K562 (cell line): ENCODE measurements at regions not wholly inside any gene's neighbourhood (a gene's known extent, or its start where the extent isn't known, plus 50 kb on each side); places are given as distances from the start of the nearest gene placed in this dataset.

ENCODE experiments used
- ATAC-seq: fragments of 200-7000 bp; cut with Tn5 transposase; 3 replicates; pipeline ENCODE4 v1.9.1; 2020; ENCODE audit warnings: moderate library complexity
- BruUV-seq: library from RNA; stranded (reverse); fragments of 400-500 nt; replicated peaks from 2 replicates; lab custom pipeline; 2021; lab: Mats Ljungman, UMichigan
- CTCF ChIA-PET: fragments of 300-600 bp; formaldehyde crosslinking; extraction: SDS; loops from one replicate; lab custom pipeline; 2021; ENCODE audit warnings: low intra/inter-chr PET ratio; lab: Yijun Ruan, JAX
- POLR2A ChIA-PET: fragments of 300-600, 350-650 bp; sonication (Branson Sonifier 250); formaldehyde crosslinking; extraction: SDS; loops from one replicate; lab custom pipeline; 2021; ENCODE audit warnings: antibody characterized with exemption, inconsistent platforms; lab: Yijun Ruan, JAX
- DNase-seq, 4 experiments: peaks; one replicate each; pipeline versions ENCODE4 v3.0.0 to v3.0.0-alpha.2; 2011 to 2018; ENCODE audit warnings: low spot score in 3 of 4, mixed read lengths in 3 of 4; ENCODE audit errors: extremely low read depth in 1 of 4
- FAIRE-seq: peaks from 2 replicates; lab custom pipeline; 2011; peaks lifted over from hg19 to GRCh38; lab: Jason Lieb, UNC
- H2AFZ ChIP-seq: 2 replicates; pipeline ENCODE4 v1.6.0; 2011; ENCODE audit warnings: low read depth, low read length, control low read depth, inconsistent platforms
- H3K27ac ChIP-seq: fragments of 200-600 bp; 3 replicates; pipeline ENCODE4 v1.8.0; 2011; ENCODE audit warnings: low read depth, mild to moderate bottlenecking, control low read depth, inconsistent platforms, low read length, moderate library complexity, mixed read lengths; ENCODE audit errors: extremely low read depth
- H3K27me3 ChIP-seq, 2 experiments: fragments of 300-600 bp in 1 of 2; 2 replicates in 1 of 2; 3 replicates in 1 of 2; pipeline versions ENCODE4 v1.6.0 to v1.8.0; 2011; ENCODE audit warnings: inconsistent platforms in 2 of 2, low read length in 2 of 2, mild to moderate bottlenecking in 1 of 2, mixed read lengths in 1 of 2, moderate library complexity in 1 of 2; ENCODE audit not compliant: control insufficient read depth in 2 of 2, insufficient read depth in 2 of 2
- H3K36me3 ChIP-seq: fragments of 300-600 bp; 3 replicates; pipeline ENCODE4 v1.8.0; 2011; ENCODE audit warnings: mild to moderate bottlenecking, low read length, inconsistent platforms; ENCODE audit not compliant: control insufficient read depth, insufficient read depth
- H3K4me1 ChIP-seq, 2 experiments: fragments of 200-600 bp in 1 of 2; replicated peaks in 1 of 2; 2 replicates in 1 of 2; 3 replicates in 1 of 2; pipeline versions ENCODE4 v1.5.1 to v1.8.0; 2011; ENCODE audit warnings: inconsistent platforms in 2 of 2, low read length in 2 of 2, mild to moderate bottlenecking in 1 of 2, mixed read lengths in 1 of 2, moderate library complexity in 1 of 2; ENCODE audit not compliant: control insufficient read depth in 2 of 2, insufficient read depth in 2 of 2
- H3K4me2 ChIP-seq: 2 replicates; pipeline ENCODE4 v1.6.1; 2011; ENCODE audit warnings: low read length, control low read depth, inconsistent platforms, mixed read lengths; ENCODE audit not compliant: insufficient read depth
- H3K4me3 ChIP-seq: fragments of 200-600 bp; sonication (generic), shearing (Covaris generic); 2 replicates; pipeline ENCODE4 v1.5.1; 2016; ENCODE audit warnings: control low read depth, inconsistent platforms
- H3K79me2 ChIP-seq: fragments of 200-600 bp; 3 replicates; pipeline ENCODE4 v1.8.0; 2011; ENCODE audit warnings: low read length, inconsistent platforms; ENCODE audit not compliant: control insufficient read depth, insufficient read depth
- H3K9ac ChIP-seq, 2 experiments: 2 replicates each; pipeline versions ENCODE4 v1.6.0 to v1.6.1; 2011; ENCODE audit warnings: low read depth in 2 of 2, low read length in 2 of 2, control low read depth in 1 of 2, inconsistent platforms in 1 of 2, mild to moderate bottlenecking in 1 of 2, mixed read lengths in 1 of 2; ENCODE audit not compliant: insufficient read depth in 1 of 2
- H3K9me1 ChIP-seq: one replicate; pipeline ENCODE4 v1.6.0; 2011; ENCODE audit warnings: inconsistent platforms, mild to moderate bottlenecking, low read length, moderate library complexity; ENCODE audit not compliant: control insufficient read depth, insufficient read depth
- H3K9me3 ChIP-seq: replicated peaks from 2 replicates; pipeline ENCODE4 v1.5.1; 2011; ENCODE audit warnings: low read depth, low read length, inconsistent platforms; ENCODE audit not compliant: control insufficient read depth, insufficient read depth
- H4K20me1 ChIP-seq: replicated peaks from 2 replicates; pipeline ENCODE4 v1.6.1; 2011; ENCODE audit warnings: low read length, inconsistent platforms, mixed read lengths; ENCODE audit not compliant: control insufficient read depth, insufficient read depth
- BCL6 ChIP-seq: fragments of 250-450 bp; sonication (Bioruptor Pico); IDR thresholded peaks from 2 replicates; pipeline ENCODE4 v1.4.0; 2020
- E4F1 ChIP-seq: fragments of 250-450 bp; sonication (Bioruptor Pico); IDR thresholded peaks from 2 replicates; pipeline ENCODE4 v1.5.0; 2021; ENCODE audit warnings: mild to moderate bottlenecking, borderline replicate concordance
- EP300 ChIP-seq: IDR thresholded peaks from 2 replicates; pipeline ENCODE4 v1.6.1; 2012; ENCODE audit warnings: low read length, improper control_type of control experiment
- KAT2B ChIP-seq: IDR thresholded peaks from one replicate; pipeline ENCODE4 v1.6.1; 2012; ENCODE audit warnings: low read depth, mild to moderate bottlenecking, control low read depth, inconsistent platforms, low read length, moderate library complexity
- POLR2H ChIP-seq: IDR thresholded peaks from 2 replicates; pipeline ENCODE4 v1.6.1; 2016; ENCODE audit warnings: missing genetic modification characterization, low read depth, mild to moderate bottlenecking, control low read depth, missing compliant biosample characterization, moderate library complexity
- SOX6 ChIP-seq: fragments of 450-650 bp; IDR thresholded peaks from 2 replicates; pipeline ENCODE4 v1.6.1; 2014; ENCODE audit warnings: mild to moderate bottlenecking
- YY1 ChIP-seq, 3 experiments: IDR thresholded peaks; 2 replicates each; pipeline ENCODE4 v1.6.1; 2011; ENCODE audit warnings: low read length in 2 of 3, mild to moderate bottlenecking in 2 of 3, moderate library complexity in 2 of 3, borderline replicate concordance in 1 of 3, control low read depth in 1 of 3, low read depth in 1 of 3; ENCODE audit not compliant: insufficient read depth in 3 of 3, insufficient replicate concordance in 2 of 3, control insufficient read depth in 1 of 3, insufficient read length in 1 of 3; ENCODE audit errors: extremely low read depth in 1 of 3
- WGBS: fragments of 100-300 bp; shearing (Covaris generic); methylation state at CpG from one replicate; pipeline ENCODE4 v1.1.6; 2016; ENCODE audit warnings: low coverage, mixed read lengths; ENCODE audit not compliant: insufficient coverage; ENCODE audit errors: missing lambda C conversion rate; 5-methylcytosine and 5-hydroxymethylcytosine counted together
- in situ Hi-C: fragments of 300-500 bp; cut with MboI; formaldehyde crosslinking; loops from 4 replicates; pipeline ENCODE4 v1.15.0; 2018; ENCODE audit warnings: inconsistent platforms, mixed read lengths
- intact Hi-C: fragments of 100-400 bp; cut with micrococcal nuclease; formaldehyde crosslinking; loops from 2 replicates; pipeline ENCODE4 v1.14.2; 2022

- no peak for TF ChIP-seq E4F1 (CRISPR knock-in tag)
- TF ChIP-seq EP300: no peak
Measured at GRCh38 chr1:4557949-4558348, 96.5 kb upstream of the AJAP1 start (continued).

GRCh38 chr1:4561205-4561604, 93.2 kb upstream of the AJAP1 start:
- intact Hi-C loops (no loop called here), in situ Hi-C loops (no loop called here)
- Histone ChIP-seq H2AFZ (no peak overlapping the region), H3K4me1 (no peaks in the 10 kb centered on the region)
- POLR2A ChIA-PET: no interaction called here
- WGBS: under 1% methylated on average over 10 of the region's 10 CpGs
- no peak for TF ChIP-seq YY1 (IDR thresholded peaks at IDR 0.05; ENCODE audit: borderline replicate concordance in 1 of 3, control insufficient read depth in 1 of 3, extremely low read depth in 1 of 3, insufficient read depth in 3 of 3, insufficient read length in 1 of 3, insufficient replicate concordance in 2 of 3, low read depth in 1 of 3, low read length in 2 of 3)
- TF ChIP-seq BCL6 (CRISPR knock-in tag): no peak
- no peak for TF ChIP-seq SOX6
- TF ChIP-seq POLR2H (tag): no peak
- no peak for TF ChIP-seq KAT2B
- TF ChIP-seq, all 486 proteins: peak for 0
- no peaks in the 10 kb centered on the region for H3K9me3 ChIP-seq
- H3K36me3 ChIP-seq: no peaks in the 10 kb centered on the region
- no peak overlapping the region for H3K4me3 ChIP-seq
- H3K27ac ChIP-seq: no peak overlapping the region
- CTCF ChIA-PET: no interaction called here
- H4K20me1 ChIP-seq: no peaks in the 10 kb centered on the region
- H3K79me2 ChIP-seq: no peaks in the 10 kb centered on the region
- ATAC-seq: no peak
- BruUV-seq: no TSS peak
- no peaks in the 10 kb centered on the region for H3K27me3 ChIP-seq
- no peak overlapping the region for H3K9ac ChIP-seq
- no peaks in the 10 kb centered on the region for H3K9me1 ChIP-seq
- no peak for DNase-seq
- FAIRE-seq: no peak
- H3K4me2 ChIP-seq: no peak overlapping the region
